Kidney epithelial cell (primary cell): ENCODE measurements at regions not wholly inside any gene's neighbourhood (a gene's known extent, or its start where the extent isn't known, plus 50 kb on each side); places are given as distances from the start of the nearest gene placed in this dataset.

Experiments
- DNase-seq: peaks from one replicate; pipeline ENCODE4 v3.0.0-alpha.2; 2010; ENCODE audit warnings: low read depth
- H3K27me3 ChIP-seq: 2 replicates; pipeline ENCODE4 v1.6.0; 2011; ENCODE audit warnings: low read length; ENCODE audit not compliant: control insufficient read depth, insufficient read depth
- H3K36me3 ChIP-seq: 2 replicates; pipeline ENCODE4 v1.5.1; 2011; ENCODE audit warnings: low read length; ENCODE audit not compliant: control insufficient read depth, insufficient read depth
- H3K4me3 ChIP-seq: 2 replicates; pipeline ENCODE4 v1.5.1; 2011; ENCODE audit warnings: low read depth, mild to moderate bottlenecking, control low read depth, low read length
- TF ChIP-seq, protein P1 (sequence below): IDR thresholded peaks from 2 replicates; pipeline ENCODE4 v1.5.1; 2011; ENCODE audit warnings: mild to moderate bottlenecking, moderate library complexity, low read length, control low read depth, inconsistent platforms; ENCODE audit not compliant: insufficient read depth, poor library complexity, severe bottlenecking

DNA sequence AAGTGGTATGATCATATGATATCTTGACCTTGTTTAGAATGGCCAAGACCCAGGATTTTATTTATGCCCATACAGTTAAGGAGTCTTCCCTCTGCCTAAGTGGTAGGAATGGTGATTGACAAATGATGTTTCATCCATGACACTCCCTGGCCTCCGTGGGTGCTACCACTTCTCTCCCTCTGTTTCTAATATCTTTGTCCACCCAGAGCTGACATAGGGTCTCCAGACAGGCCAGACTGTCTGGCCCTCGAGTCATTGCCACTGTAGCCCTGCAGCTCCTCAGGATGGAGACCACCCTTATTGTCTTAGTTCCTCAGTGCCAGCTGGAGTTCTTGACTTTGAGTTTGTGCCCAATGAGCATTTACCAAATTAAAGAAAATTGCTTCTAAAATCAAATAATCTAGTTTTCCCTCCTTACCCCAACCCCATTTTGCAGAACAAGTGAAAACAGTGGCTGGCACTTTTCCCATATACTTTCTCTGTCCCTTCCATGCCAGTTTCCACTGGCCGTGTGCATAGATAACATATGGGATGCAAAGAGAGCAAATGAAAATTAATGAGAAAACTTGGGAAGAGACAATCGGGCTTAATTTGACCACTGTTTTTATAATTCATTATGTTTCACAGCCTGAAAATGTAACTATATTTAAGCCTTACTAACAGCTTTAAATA lies 235.7 kb downstream of the NSG2 start:
- TF ChIP-seq, protein P1, sequence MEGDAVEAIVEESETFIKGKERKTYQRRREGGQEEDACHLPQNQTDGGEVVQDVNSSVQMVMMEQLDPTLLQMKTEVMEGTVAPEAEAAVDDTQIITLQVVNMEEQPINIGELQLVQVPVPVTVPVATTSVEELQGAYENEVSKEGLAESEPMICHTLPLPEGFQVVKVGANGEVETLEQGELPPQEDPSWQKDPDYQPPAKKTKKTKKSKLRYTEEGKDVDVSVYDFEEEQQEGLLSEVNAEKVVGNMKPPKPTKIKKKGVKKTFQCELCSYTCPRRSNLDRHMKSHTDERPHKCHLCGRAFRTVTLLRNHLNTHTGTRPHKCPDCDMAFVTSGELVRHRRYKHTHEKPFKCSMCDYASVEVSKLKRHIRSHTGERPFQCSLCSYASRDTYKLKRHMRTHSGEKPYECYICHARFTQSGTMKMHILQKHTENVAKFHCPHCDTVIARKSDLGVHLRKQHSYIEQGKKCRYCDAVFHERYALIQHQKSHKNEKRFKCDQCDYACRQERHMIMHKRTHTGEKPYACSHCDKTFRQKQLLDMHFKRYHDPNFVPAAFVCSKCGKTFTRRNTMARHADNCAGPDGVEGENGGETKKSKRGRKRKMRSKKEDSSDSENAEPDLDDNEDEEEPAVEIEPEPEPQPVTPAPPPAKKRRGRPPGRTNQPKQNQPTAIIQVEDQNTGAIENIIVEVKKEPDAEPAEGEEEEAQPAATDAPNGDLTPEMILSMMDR: no peak
- no peak for DNase-seq
- H3K36me3 ChIP-seq: no peaks in the 10 kb centered on the region
- no peaks in the 10 kb centered on the region for H3K27me3 ChIP-seq
- no peak overlapping the region for H3K4me3 ChIP-seq

DNA sequence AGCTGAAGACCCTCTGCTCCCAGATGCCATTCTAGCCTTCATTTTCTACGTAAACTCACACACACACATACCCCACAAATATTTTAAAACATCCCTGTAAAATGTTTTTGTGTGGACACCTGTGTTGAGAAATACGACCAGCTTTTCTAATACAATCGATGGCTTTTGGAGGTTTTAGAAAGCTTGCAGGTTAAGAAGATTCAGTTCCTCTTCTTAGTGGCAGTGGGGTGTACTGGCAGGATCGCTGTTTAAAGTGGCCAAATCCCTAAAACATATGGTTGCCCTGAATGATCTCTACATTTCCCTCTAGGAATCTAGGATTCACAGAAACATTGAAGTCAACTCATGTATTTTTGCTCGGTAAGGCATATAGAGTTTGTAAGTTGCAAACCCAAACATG lies 236.3 kb downstream of the NSG2 start:
- no peak for DNase-seq
- no peak overlapping the region for H3K4me3 ChIP-seq
- H3K27me3 ChIP-seq: no peaks in the 10 kb centered on the region
- TF ChIP-seq, protein P1: no peak
- no peaks in the 10 kb centered on the region for H3K36me3 ChIP-seq

GRCh38 chr5:174282391-174282790 lies 236.9 kb downstream of the NSG2 start:
- Histone ChIP-seq H3K36me3 (no peaks in the 10 kb centered on the region), H3K4me3 (no peak overlapping the region), H3K27me3 (no peaks in the 10 kb centered on the region)
- DNase-seq: no peak
- TF ChIP-seq, protein P1: no peak

DNA sequence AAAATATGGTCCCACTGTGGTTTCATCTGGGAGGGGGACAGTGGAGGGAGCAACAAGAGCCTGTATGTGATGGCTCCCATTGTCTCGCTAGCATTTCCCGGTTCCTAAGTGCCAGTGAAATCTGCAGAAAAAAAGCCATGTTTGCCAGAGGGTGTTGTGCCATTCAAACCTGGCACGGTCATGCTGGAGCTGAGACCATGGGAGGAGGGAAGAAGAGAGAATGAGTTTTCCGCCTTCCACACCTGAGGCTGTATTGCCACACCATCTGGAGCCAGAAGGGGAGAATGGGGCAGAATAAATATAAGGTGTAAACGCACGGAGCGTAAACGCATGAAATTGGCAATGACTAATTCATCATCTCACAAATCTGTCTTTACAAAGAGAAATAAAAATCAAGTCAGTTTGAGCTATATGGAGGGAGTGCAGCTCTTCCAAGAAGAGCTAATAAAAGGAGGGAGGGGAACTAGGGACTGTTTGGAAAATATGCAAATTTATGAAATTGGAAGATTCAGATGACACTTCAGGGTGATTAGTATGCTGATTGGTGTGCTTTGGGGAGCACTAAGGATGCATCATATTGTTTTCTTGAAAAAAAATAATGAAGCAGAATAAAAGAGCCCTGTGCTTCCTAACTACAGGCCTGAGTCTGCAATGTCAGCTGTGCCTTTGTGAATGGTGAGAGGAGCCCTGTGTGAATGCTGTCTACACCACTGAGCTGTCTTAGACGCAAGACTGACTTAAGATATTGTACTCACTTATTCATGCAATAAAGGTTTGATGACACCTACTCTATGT lies 237.9 kb downstream of the NSG2 start:
- Histone ChIP-seq H3K4me3 (no peak overlapping the region), H3K27me3 (no peaks in the 10 kb centered on the region), H3K36me3 (no peaks in the 10 kb centered on the region)
- DNase-seq: no peak
- TF ChIP-seq, protein P1: no peak

DNA sequence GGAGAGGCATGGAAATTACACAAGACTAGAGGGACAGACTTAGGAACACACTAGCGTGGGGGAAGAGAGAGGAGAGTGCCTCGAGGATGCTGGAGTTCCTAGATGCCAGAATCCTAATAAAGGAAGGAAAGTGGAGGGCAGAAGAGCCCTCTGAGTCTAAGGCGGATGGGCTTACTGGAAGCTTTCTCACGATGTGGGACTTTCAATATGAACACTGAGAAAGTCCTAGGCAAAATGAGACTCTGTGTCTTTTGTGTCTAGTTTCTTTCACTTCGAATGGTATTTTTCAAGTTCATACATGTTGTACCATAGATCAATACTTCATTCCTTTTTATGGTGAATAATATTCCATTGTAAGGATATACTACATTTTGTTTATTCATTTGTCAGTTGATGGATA lies 239.4 kb downstream of the NSG2 start:
- H3K27me3 ChIP-seq: no peaks in the 10 kb centered on the region
- DNase-seq: no peak
- TF ChIP-seq, protein P1: no peak

More for the DNA sequence above, 239.4 kb downstream of the NSG2 start:
- H3K36me3 ChIP-seq: no peaks in the 10 kb centered on the region
- H3K4me3 ChIP-seq: no peak overlapping the region
